SK-N-SH (cell line): ENCODE measurements at regions not wholly inside any gene's neighbourhood (a gene's known extent, or its start where the extent isn't known, plus 50 kb on each side); places are given as distances from the start of the nearest gene placed in this dataset.

Source experiments
- CTCF ChIA-PET: fragments of 300-600, 350-600 bp; formaldehyde crosslinking; extraction: SDS; loops from one replicate; lab custom pipeline; 2021; lab: Yijun Ruan, JAX
- POLR2A ChIA-PET: fragments of 350-600 bp; sonication (Branson Sonifier 250); formaldehyde crosslinking; extraction: SDS; loops from one replicate; lab custom pipeline; 2020; ENCODE audit warnings: antibody characterized with exemption, inconsistent platforms; lab: Yijun Ruan, JAX
- DNase-seq: peaks from one replicate; pipeline ENCODE4 v3.0.0; 2012
- H2AFZ ChIP-seq: fragments of 200-600 bp; sonication (generic); 2 replicates; pipeline ENCODE4 v1.8.1; 2016; ENCODE audit warnings: antibody characterized with exemption, mild to moderate bottlenecking, low read depth
- H3F3A ChIP-seq: fragments of 200-600 bp; sonication (generic); replicated peaks from 2 replicates; pipeline ENCODE3; 2016; ENCODE audit warnings: antibody characterized with exemption, mild to moderate bottlenecking; ENCODE audit not compliant: insufficient read depth
- H3K27ac ChIP-seq, 2 experiments: fragments of 200-500 bp in 1 of 2; fragments of 200-600 bp in 1 of 2; sonication (Bioruptor generic) in 1 of 2; sonication (generic), shearing (Covaris generic) in 1 of 2; 2 replicates each; pipeline versions ENCODE4 v1.5.1 to v1.6.1; 2014 to 2016; ENCODE audit warnings: low read depth in 2 of 2, inconsistent platforms in 1 of 2, low read length in 1 of 2, mild to moderate bottlenecking in 1 of 2, mixed read lengths in 1 of 2
- H3K27me3 ChIP-seq: fragments of 200-600 bp; sonication (generic), shearing (Covaris generic); 2 replicates; pipeline ENCODE4 v1.6.1; 2016; ENCODE audit warnings: mixed run types; ENCODE audit not compliant: insufficient read depth
- H3K36me3 ChIP-seq, 2 experiments: fragments of 200-500 bp in 1 of 2; fragments of 200-600 bp in 1 of 2; sonication (Bioruptor generic) in 1 of 2; sonication (generic) in 1 of 2; replicated peaks in 1 of 2; 2 replicates each; pipeline versions ENCODE3 to v1.5.1; 2014 to 2016; ENCODE audit warnings: low read length in 1 of 2, mild to moderate bottlenecking in 1 of 2; ENCODE audit not compliant: insufficient read depth in 2 of 2, control insufficient read depth in 1 of 2
- H3K4me1 ChIP-seq, 2 experiments: fragments of 200-500 bp in 1 of 2; fragments of 200-600 bp in 1 of 2; sonication (Bioruptor generic) in 1 of 2; sonication (generic), shearing (Covaris generic) in 1 of 2; 2 replicates each; pipeline versions ENCODE4 v1.5.1 to v1.6.1; 2014 to 2016; ENCODE audit warnings: low read depth in 1 of 2, low read length in 1 of 2, mixed run types in 1 of 2; ENCODE audit not compliant: insufficient read depth in 2 of 2, control insufficient read depth in 1 of 2
- H3K4me2 ChIP-seq: fragments of 200-600 bp; sonication (generic), shearing (Covaris generic); 2 replicates; pipeline ENCODE4 v1.6.1; 2017; ENCODE audit warnings: mixed run types
- H3K4me3 ChIP-seq, 2 experiments: fragments of 200-500 bp in 1 of 2; fragments of 200-600 bp in 1 of 2; sonication (Bioruptor generic) in 1 of 2; sonication (generic), shearing (Covaris generic) in 1 of 2; 2 replicates each; pipeline versions ENCODE4 v1.5.1 to v1.8.1; 2014 to 2016; ENCODE audit warnings: low read depth in 2 of 2, inconsistent platforms in 1 of 2, low read length in 1 of 2, mild to moderate bottlenecking in 1 of 2, mixed read lengths in 1 of 2, moderate library complexity in 1 of 2
- H3K79me2 ChIP-seq: fragments of 200-600 bp; sonication (generic); 2 replicates; pipeline ENCODE4 v1.8.1; 2017; ENCODE audit warnings: mild to moderate bottlenecking; ENCODE audit not compliant: insufficient read depth
- H3K9ac ChIP-seq: fragments of 200-600 bp; sonication (generic); 2 replicates; pipeline ENCODE4 v1.6.1; 2017; ENCODE audit warnings: mixed run types
- H3K9me2 ChIP-seq: fragments of 200-600 bp; sonication (generic); 2 replicates; pipeline ENCODE4 v1.6.1; 2017; ENCODE audit warnings: mixed run types
- H3K9me3 ChIP-seq: fragments of 200-600 bp; sonication (generic); 2 replicates; pipeline ENCODE4 v1.6.1; 2017; ENCODE audit warnings: mixed run types, mild to moderate bottlenecking, moderate library complexity
- H4K20me1 ChIP-seq: fragments of 200-600 bp; sonication (generic); 2 replicates; pipeline ENCODE4 v1.6.1; 2017; ENCODE audit warnings: mild to moderate bottlenecking, mixed run types; ENCODE audit not compliant: insufficient read depth
- CHD2 ChIP-seq: fragments of 150-350 bp; IDR thresholded peaks from 2 replicates; pipeline ENCODE4 v1.6.1; 2018; ENCODE audit warnings: low read length; ENCODE audit not compliant: partially characterized antibody
- FOSL2 ChIP-seq: IDR thresholded peaks from 2 replicates; pipeline ENCODE4 v1.4.0; 2012; ENCODE audit warnings: low read depth, mild to moderate bottlenecking, moderate library complexity, borderline replicate concordance
- FOXJ3 ChIP-seq: sonication (generic); formaldehyde crosslinking; IDR thresholded peaks from 2 replicates; pipeline ENCODE4 v1.5.1; 2020; ENCODE audit warnings: mild to moderate bottlenecking, missing genetic modification reagents
- FOXM1 ChIP-seq: IDR thresholded peaks from 2 replicates; pipeline ENCODE4 v1.4.0; 2012; ENCODE audit warnings: low read depth, mild to moderate bottlenecking
- GATA2 ChIP-seq: sonication (generic); formaldehyde crosslinking; IDR thresholded peaks from 2 replicates; pipeline ENCODE4 v1.5.0; 2020; ENCODE audit warnings: mild to moderate bottlenecking, missing genetic modification reagents
- JUND ChIP-seq: IDR thresholded peaks from 2 replicates; pipeline ENCODE4 v1.4.0; 2012
- NFIC ChIP-seq: IDR thresholded peaks from 2 replicates; pipeline ENCODE4 v1.4.0; 2012; ENCODE audit warnings: borderline replicate concordance
- RAD21 ChIP-seq: IDR thresholded peaks from 2 replicates; pipeline ENCODE4 v1.6.1; 2012; ENCODE audit warnings: mild to moderate bottlenecking, low read length
- RFX5 ChIP-seq: IDR thresholded peaks from 2 replicates; pipeline ENCODE4 v1.6.1; 2012; ENCODE audit warnings: mild to moderate bottlenecking, improper control_type of control experiment, low read length
- RXRA ChIP-seq: IDR thresholded peaks from 2 replicates; pipeline ENCODE4 v1.4.0; 2012; ENCODE audit warnings: low read depth, mild to moderate bottlenecking, borderline replicate concordance
- SMC3 ChIP-seq: IDR thresholded peaks from 2 replicates; pipeline ENCODE4 v1.6.1; 2012; ENCODE audit warnings: low read depth, low read length, improper control_type of control experiment
- TAF1 ChIP-seq: IDR thresholded peaks from 2 replicates; pipeline ENCODE4 v1.6.1; 2012; ENCODE audit warnings: low read depth, mild to moderate bottlenecking, low read length, moderate library complexity, borderline replicate concordance
- TEAD4 ChIP-seq: IDR thresholded peaks from 2 replicates; pipeline ENCODE4 v1.4.0; 2012; ENCODE audit warnings: mild to moderate bottlenecking, borderline replicate concordance; ENCODE audit not compliant: insufficient read depth
- WGBS: methylation state at CpG from one replicate; pipeline ENCODE4 v1.1.6; 2017; ENCODE audit warnings: low lambda C conversion rate; 5-methylcytosine and 5-hydroxymethylcytosine counted together
- TF ChIP-seq, protein P1 (sequence below): IDR thresholded peaks from 2 replicates; pipeline ENCODE4 v1.6.1; 2012; ENCODE audit warnings: mild to moderate bottlenecking, low read depth, low read length, moderate library complexity
- TF ChIP-seq, protein P2 (sequence below): fragments of 200-600 bp; sonication (generic); IDR thresholded peaks from 2 replicates; pipeline ENCODE4 v1.6.1; 2017; ENCODE audit warnings: antibody characterized with exemption, mild to moderate bottlenecking, moderate library complexity
- TF ChIP-seq, protein P3 (sequence below): IDR thresholded peaks from 2 replicates; pipeline ENCODE4 v1.4.0; 2012; ENCODE audit warnings: low read depth
- TF ChIP-seq, protein P4 (sequence below): IDR thresholded peaks from 2 replicates; pipeline ENCODE4 v1.4.0; 2012; ENCODE audit warnings: low read depth, borderline replicate concordance

DNA sequence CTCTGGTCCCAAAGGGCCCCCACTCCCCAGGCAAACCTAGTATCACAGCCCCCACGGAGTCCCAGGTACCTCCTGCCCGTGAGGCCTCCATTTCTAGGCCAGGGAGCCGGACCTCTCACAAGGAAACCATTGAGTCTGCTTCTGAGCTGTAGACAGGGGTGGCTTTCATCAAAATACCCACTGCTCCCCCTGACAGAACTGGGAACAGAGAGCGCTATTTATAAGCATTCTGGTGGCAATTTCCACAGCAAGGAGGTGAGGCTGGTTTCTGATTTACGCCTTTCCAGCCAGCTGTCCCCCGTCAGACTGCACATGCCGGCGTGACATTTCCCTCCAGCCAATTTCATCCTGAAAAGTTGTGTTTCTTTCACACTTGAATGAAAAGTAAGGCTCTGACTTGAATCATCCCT lies 407.5 kb upstream of the PRKCQ start:
- TF ChIP-seq, protein P1, sequence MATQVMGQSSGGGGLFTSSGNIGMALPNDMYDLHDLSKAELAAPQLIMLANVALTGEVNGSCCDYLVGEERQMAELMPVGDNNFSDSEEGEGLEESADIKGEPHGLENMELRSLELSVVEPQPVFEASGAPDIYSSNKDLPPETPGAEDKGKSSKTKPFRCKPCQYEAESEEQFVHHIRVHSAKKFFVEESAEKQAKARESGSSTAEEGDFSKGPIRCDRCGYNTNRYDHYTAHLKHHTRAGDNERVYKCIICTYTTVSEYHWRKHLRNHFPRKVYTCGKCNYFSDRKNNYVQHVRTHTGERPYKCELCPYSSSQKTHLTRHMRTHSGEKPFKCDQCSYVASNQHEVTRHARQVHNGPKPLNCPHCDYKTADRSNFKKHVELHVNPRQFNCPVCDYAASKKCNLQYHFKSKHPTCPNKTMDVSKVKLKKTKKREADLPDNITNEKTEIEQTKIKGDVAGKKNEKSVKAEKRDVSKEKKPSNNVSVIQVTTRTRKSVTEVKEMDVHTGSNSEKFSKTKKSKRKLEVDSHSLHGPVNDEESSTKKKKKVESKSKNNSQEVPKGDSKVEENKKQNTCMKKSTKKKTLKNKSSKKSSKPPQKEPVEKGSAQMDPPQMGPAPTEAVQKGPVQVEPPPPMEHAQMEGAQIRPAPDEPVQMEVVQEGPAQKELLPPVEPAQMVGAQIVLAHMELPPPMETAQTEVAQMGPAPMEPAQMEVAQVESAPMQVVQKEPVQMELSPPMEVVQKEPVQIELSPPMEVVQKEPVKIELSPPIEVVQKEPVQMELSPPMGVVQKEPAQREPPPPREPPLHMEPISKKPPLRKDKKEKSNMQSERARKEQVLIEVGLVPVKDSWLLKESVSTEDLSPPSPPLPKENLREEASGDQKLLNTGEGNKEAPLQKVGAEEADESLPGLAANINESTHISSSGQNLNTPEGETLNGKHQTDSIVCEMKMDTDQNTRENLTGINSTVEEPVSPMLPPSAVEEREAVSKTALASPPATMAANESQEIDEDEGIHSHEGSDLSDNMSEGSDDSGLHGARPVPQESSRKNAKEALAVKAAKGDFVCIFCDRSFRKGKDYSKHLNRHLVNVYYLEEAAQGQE, result no peak
- TF ChIP-seq RAD21 (no peak), TAF1 (no peak), NFIC (no peak), FOXM1 (no peak), FOSL2 (no peak), RXRA (no peak)
- ChIA-PET CTCF (interaction anchor here (0.6 kb wide), 1 partner anchor 159 kb away, joined by 3 read pairs; no protein-coding TSS in a partner anchor), POLR2A (no interaction called here)
- H3K4me3 ChIP-seq, result no peak overlapping the region
- no peak overlapping the region for H2AFZ ChIP-seq
- H3K27ac ChIP-seq, result no peak overlapping the region
- no peak overlapping the region for H3K4me2 ChIP-seq
- no peaks in the 10 kb centered on the region for H3F3A ChIP-seq
- no peaks in the 10 kb centered on the region for H3K4me1 ChIP-seq
- 59% methylated on average over 7 of the region's 8 CpGs for WGBS
- no peaks in the 10 kb centered on the region for H3K9me2 ChIP-seq
- DNase-seq, result no peak
- H3K9ac ChIP-seq, result no peak overlapping the region
- H3K9me3 ChIP-seq, result no peaks in the 10 kb centered on the region
- H4K20me1 ChIP-seq, result no peaks in the 10 kb centered on the region
- no peaks in the 10 kb centered on the region for H3K27me3 ChIP-seq
- H3K36me3 ChIP-seq, result no peaks in the 10 kb centered on the region
- no peaks in the 10 kb centered on the region for H3K79me2 ChIP-seq

DNA sequence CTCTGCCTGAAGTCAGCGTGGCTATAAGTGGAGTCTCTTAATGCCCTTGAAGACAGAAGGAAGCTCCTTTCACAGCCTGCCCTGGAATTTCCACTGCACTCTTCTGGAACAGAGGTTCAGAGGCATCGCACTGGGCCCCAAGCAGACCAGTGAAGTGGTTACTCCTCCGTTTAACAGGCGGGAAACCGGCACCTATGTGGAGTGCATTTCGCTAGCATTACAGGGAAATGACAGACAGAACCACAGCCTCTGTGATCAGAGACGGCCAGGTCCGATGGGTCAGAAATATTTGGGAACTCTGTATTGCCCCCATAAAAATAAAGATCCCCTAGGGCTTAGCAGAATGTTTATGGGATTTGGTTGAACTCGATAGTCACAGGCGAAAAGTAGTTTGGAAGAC lies 406.9 kb upstream of the PRKCQ start:
- CTCF ChIA-PET, result interaction anchor here (1.1 kb wide), 1 partner anchor 69 kb away, joined by 3 read pairs; no protein-coding TSS in a partner anchor
- H4K20me1 ChIP-seq, result no peaks in the 10 kb centered on the region
- no peak overlapping the region for H3K4me2 ChIP-seq
- no peak for TF ChIP-seq GATA2 (CRISPR knock-in tag)
- TF ChIP-seq TEAD4, result no peak
- TF ChIP-seq NFIC, result no peak
- no peak for TF ChIP-seq SMC3
- no peak for TF ChIP-seq RFX5
- TF ChIP-seq, protein P1, result no peak
- TF ChIP-seq, protein P2, sequence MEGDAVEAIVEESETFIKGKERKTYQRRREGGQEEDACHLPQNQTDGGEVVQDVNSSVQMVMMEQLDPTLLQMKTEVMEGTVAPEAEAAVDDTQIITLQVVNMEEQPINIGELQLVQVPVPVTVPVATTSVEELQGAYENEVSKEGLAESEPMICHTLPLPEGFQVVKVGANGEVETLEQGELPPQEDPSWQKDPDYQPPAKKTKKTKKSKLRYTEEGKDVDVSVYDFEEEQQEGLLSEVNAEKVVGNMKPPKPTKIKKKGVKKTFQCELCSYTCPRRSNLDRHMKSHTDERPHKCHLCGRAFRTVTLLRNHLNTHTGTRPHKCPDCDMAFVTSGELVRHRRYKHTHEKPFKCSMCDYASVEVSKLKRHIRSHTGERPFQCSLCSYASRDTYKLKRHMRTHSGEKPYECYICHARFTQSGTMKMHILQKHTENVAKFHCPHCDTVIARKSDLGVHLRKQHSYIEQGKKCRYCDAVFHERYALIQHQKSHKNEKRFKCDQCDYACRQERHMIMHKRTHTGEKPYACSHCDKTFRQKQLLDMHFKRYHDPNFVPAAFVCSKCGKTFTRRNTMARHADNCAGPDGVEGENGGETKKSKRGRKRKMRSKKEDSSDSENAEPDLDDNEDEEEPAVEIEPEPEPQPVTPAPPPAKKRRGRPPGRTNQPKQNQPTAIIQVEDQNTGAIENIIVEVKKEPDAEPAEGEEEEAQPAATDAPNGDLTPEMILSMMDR, result no peak
- no peak for TF ChIP-seq FOXJ3 (CRISPR knock-in tag)
- TF ChIP-seq, protein P3, sequence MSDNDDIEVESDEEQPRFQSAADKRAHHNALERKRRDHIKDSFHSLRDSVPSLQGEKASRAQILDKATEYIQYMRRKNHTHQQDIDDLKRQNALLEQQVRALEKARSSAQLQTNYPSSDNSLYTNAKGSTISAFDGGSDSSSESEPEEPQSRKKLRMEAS, result no peak
- TF ChIP-seq RAD21, result no peak
- TF ChIP-seq, protein P4, sequence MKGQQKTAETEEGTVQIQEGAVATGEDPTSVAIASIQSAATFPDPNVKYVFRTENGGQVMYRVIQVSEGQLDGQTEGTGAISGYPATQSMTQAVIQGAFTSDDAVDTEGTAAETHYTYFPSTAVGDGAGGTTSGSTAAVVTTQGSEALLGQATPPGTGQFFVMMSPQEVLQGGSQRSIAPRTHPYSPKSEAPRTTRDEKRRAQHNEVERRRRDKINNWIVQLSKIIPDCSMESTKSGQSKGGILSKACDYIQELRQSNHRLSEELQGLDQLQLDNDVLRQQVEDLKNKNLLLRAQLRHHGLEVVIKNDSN, result no peak
- TF ChIP-seq JUND, result no peak
- TF ChIP-seq CHD2, result no peak
- TF ChIP-seq TAF1, result no peak
- H3K79me2 ChIP-seq, result no peaks in the 10 kb centered on the region
- POLR2A ChIA-PET, result no interaction called here
- no peak overlapping the region for H3K27ac ChIP-seq
- WGBS, result 52% methylated on average over 10 of the region's 10 CpGs
- DNase-seq, result no peak
- H3K9ac ChIP-seq, result no peak overlapping the region
- no peaks in the 10 kb centered on the region for H3K9me2 ChIP-seq
- no peak overlapping the region for H3K4me3 ChIP-seq
- H3K36me3 ChIP-seq, result no peaks in the 10 kb centered on the region
- no peaks in the 10 kb centered on the region for H3F3A ChIP-seq
- no peaks in the 10 kb centered on the region for H3K27me3 ChIP-seq
- H3K9me3 ChIP-seq, result no peaks in the 10 kb centered on the region
- H2AFZ ChIP-seq, result no peak overlapping the region
- H3K4me1 ChIP-seq, result no peaks in the 10 kb centered on the region
